Thyroid gland (tissue), 4 donors: ENCODE measurements at regions not wholly inside any gene's neighbourhood (a gene's known extent, or its start where the extent isn't known, plus 50 kb on each side); places are given as distances from the start of the nearest gene placed in this dataset.

Source experiments
- DNase-seq, 2 donors: peaks; one replicate each; pipeline ENCODE4 v3.0.0-alpha.2; 2019
- H3K27ac ChIP-seq, 3 donors: fragments of 200-600 bp; sonication (generic); 1 replicate in 2 of 3; 2 replicates in 1 of 3; pipeline ENCODE4 v1.5.1; 2016 to 2019; ENCODE audit warnings: mild to moderate bottlenecking in 1 of 3, moderate library complexity in 1 of 3
- H3K27me3 ChIP-seq: fragments of 200-600 bp; sonication (generic); one replicate; pipeline ENCODE4 v1.5.1; 2019
- H3K36me3 ChIP-seq, 2 donors: fragments of 200-600 bp; sonication (generic); one replicate each; pipeline ENCODE4 v1.5.1; 2016 to 2019
- H3K4me1 ChIP-seq, 2 donors: fragments of 200-600 bp; sonication (generic); one replicate each; pipeline ENCODE4 v1.5.1; 2017 to 2019
- H3K4me3 ChIP-seq, 3 donors: fragments of 200-600 bp; sonication (generic); replicated peaks in 1 of 3; 1 replicate in 2 of 3; 2 replicates in 1 of 3; pipeline ENCODE4 v1.5.1; 2016; ENCODE audit warnings: mild to moderate bottlenecking in 1 of 3
- H3K9me3 ChIP-seq: fragments of 200-600 bp; sonication (generic); one replicate; pipeline ENCODE4 v1.5.1; 2017
- POLR2A ChIP-seq, 2 donors: fragments of 450-650 bp; IDR thresholded peaks; one replicate each; pipeline ENCODE4 v1.6.1; 2017; ENCODE audit warnings: antibody characterized with exemption in 2 of 2, mild to moderate bottlenecking in 2 of 2, moderate library complexity in 1 of 2
- WGBS, 2 donors: methylation state at CpG; one replicate each; pipeline ENCODE4 v1.1.5; 2017; 5-methylcytosine and 5-hydroxymethylcytosine counted together
- intact Hi-C: fragments of 100-400 bp; cut with DNase I; formaldehyde crosslinking; loops from one replicate; pipeline ENCODE4 v1.15.1; 2023
- TF ChIP-seq, protein P1 (sequence below), 6 experiments: fragments of 200-600 bp in 3 of 6; fragments of 450-650 bp in 3 of 6; sonication (generic) in 3 of 6; IDR thresholded peaks; one replicate each; pipeline ENCODE4 v1.5.1; 2016 to 2019; ENCODE audit warnings: antibody characterized with exemption in 6 of 6, mild to moderate bottlenecking in 2 of 6, inconsistent platforms in 1 of 6, moderate library complexity in 1 of 6

DNA sequence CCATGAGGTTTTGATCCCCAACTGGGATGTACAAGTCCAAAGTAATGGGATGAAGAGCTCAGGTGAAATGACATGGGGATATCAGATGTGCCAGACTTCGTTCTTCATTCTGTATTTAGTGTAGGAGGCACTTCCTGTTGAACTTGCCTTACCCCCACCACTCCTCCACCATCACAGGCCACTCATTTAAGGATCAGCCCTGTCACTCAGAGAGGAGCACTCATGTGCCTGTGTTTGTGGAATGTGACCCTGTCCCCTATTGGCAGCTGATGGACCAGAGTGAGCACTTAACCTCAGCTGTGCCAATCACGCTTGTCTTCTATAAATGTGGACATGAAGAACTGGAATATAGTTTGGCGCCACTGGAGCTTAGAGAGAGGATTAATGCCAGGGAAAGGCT is 91.4 kb upstream of the CTTNBP2NL start:
- no peak for DNase-seq
- 55 to 60% methylated on average over 3 of the region's 3 CpGs for WGBS, 2 donors
- no peak overlapping the region for H3K4me3 ChIP-seq
- no peaks in the 10 kb centered on the region for H3K9me3 ChIP-seq
- H3K4me1 ChIP-seq = peaks cover 0 to 4% of the 10 kb centered on the region in 2 donors
- TF ChIP-seq, protein P1, sequence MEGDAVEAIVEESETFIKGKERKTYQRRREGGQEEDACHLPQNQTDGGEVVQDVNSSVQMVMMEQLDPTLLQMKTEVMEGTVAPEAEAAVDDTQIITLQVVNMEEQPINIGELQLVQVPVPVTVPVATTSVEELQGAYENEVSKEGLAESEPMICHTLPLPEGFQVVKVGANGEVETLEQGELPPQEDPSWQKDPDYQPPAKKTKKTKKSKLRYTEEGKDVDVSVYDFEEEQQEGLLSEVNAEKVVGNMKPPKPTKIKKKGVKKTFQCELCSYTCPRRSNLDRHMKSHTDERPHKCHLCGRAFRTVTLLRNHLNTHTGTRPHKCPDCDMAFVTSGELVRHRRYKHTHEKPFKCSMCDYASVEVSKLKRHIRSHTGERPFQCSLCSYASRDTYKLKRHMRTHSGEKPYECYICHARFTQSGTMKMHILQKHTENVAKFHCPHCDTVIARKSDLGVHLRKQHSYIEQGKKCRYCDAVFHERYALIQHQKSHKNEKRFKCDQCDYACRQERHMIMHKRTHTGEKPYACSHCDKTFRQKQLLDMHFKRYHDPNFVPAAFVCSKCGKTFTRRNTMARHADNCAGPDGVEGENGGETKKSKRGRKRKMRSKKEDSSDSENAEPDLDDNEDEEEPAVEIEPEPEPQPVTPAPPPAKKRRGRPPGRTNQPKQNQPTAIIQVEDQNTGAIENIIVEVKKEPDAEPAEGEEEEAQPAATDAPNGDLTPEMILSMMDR (IDR thresholded peaks at IDR 0.05) = no peak
- TF ChIP-seq POLR2A (IDR thresholded peaks at IDR 0.05) = no peak
- H3K27ac ChIP-seq = peak overlapping the region in 1 of 3 donors; percentile 22
- H3K27me3 ChIP-seq = no peaks in the 10 kb centered on the region
- H3K36me3 ChIP-seq = no peaks in the 10 kb centered on the region
- intact Hi-C loops = no loop called here

DNA sequence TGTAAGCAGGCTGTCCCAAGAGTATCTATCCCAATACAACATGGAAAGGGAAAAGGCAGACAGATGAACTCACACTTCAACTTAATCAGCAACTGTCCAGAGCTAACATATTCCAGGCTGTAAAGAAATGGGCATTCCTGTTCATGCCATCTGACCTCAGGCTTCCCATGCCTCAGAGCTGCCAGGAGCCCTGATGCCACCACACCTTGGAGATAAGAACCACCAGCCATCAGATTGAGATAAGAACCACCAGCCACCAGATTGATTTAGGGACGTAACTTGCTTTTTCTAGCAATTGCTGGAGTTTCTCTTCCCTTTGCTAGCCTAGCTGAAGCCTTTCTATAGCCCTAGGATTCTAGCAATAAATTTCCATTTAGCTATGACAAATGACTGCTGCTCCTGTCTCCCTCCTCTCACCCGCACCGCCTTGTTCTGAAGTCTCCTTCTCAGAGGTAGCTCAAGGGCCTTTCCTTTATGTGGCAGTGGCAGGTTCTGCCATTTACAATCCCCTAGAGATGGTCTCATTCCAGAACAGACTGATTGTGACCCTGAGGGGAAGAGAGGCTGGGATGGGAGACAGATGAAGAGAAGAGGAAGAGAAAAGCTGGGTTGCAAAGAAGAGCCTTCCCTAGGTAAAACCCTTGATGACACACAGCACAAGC is 88.0 kb upstream of the CTTNBP2NL start:
- TF ChIP-seq, protein P1 (IDR thresholded peaks at IDR 0.05) = no peak
- no peak for TF ChIP-seq POLR2A (IDR thresholded peaks at IDR 0.05)
- Histone ChIP-seq H3K4me1 (peaks cover 0 to 4% of the 10 kb centered on the region in 2 donors), H3K27me3 (no peaks in the 10 kb centered on the region), H3K4me3 (no peak overlapping the region), H3K9me3 (no peaks in the 10 kb centered on the region), H3K27ac (no peak overlapping the region), H3K36me3 (no peaks in the 10 kb centered on the region)
- WGBS, 2 donors = 71 to 81% methylated on average over 3 of the region's 3 CpGs
- intact Hi-C loops = no loop called here
- DNase-seq = no peak

DNA sequence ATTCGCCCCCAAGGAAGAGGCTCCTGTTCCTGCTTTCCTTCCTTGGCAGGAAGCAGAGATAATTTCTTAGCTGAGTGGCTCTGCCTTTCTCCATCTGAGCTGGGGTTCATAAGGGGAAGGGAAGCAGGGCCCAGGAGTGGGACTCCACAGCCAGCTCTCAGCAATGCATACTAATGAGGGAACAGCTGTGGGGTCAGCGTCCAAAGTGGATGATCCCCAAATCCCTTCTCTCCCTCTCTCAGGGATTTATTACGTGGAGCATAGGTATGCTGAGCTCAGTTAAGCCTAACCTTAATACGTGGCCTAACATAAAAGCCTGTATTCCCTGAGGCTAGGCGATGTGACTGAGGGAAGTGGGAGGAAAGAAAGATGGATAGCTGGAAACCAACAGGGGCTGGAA is 87.3 kb upstream of the CTTNBP2NL start:
- intact Hi-C loops = no loop called here
- H3K9me3 ChIP-seq = no peaks in the 10 kb centered on the region
- 77 to 84% methylated on average over 5 of the region's 5 CpGs for WGBS, 2 donors

DNA sequence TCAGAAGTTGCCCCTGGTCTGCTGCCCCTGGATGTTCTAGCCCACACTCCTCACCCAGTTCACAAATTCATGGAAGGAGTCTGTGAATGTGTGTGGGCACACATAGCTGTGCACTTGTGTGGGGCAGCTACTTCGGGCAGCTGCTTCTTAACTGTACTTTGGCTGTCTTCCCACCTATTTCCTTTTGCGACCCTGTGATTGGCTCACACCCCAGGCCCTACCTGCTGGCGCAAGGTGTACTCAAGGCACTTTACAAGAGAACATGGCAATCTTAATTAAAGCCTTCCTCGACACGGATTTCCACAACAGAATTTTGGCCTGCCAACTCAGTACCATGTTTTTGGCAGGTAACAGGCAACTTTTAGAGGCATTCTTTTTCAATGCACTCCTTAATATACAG is 86.5 kb upstream of the CTTNBP2NL start:
- TF ChIP-seq, protein P1 (IDR thresholded peaks at IDR 0.05) = no peak
- no peak for TF ChIP-seq POLR2A (IDR thresholded peaks at IDR 0.05)
- no peak for DNase-seq
- intact Hi-C loops = no loop called here

More for the DNA sequence above, 87.3 kb upstream of the CTTNBP2NL start:
- H3K4me1 ChIP-seq = peaks cover 0 to 4% of the 10 kb centered on the region in 2 donors
- H3K4me3 ChIP-seq = no peak overlapping the region
- H3K27me3 ChIP-seq = no peaks in the 10 kb centered on the region
- no peaks in the 10 kb centered on the region for H3K36me3 ChIP-seq
- DNase-seq = no peak
- TF ChIP-seq, protein P1 (IDR thresholded peaks at IDR 0.05) = no peak
- TF ChIP-seq POLR2A (IDR thresholded peaks at IDR 0.05) = no peak
- no peak overlapping the region for H3K27ac ChIP-seq

DNA sequence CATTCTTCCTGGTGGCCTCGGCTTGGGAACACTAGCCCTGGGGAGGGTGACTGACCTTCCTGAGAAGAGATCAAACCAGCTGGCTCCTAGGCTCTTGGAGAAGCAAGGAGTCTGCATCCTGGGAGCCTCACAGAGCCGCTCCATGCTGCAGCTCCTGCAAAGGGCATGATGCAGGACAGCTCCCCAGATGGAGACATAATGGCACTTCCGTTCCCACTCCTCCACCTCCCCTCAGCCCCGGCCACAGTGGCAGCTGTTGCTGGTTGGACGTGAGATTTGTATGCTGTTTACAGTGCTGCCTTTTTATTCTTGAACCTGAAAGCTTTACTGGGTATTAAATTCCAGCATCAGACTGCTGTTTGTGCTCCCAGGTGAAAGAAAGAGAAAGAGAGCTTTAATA is 83.7 kb upstream of the CTTNBP2NL start:
- Histone ChIP-seq H3K27ac (no peak overlapping the region), H3K27me3 (no peaks in the 10 kb centered on the region), H3K4me3 (no peak overlapping the region), H3K9me3 (no peaks in the 10 kb centered on the region), H3K4me1 (peaks cover 0 to 7% of the 10 kb centered on the region in 2 donors), H3K36me3 (no peaks in the 10 kb centered on the region)
- 48 to 62% methylated on average over 5 of the region's 5 CpGs for WGBS, 2 donors
- intact Hi-C loops = no loop called here
- no peak for TF ChIP-seq POLR2A (IDR thresholded peaks at IDR 0.05)
- TF ChIP-seq, protein P1 (IDR thresholded peaks at IDR 0.05) = no peak
- DNase-seq = no peak

More for the DNA sequence above, 86.5 kb upstream of the CTTNBP2NL start:
- Histone ChIP-seq H3K9me3 (no peaks in the 10 kb centered on the region), H3K4me3 (no peak overlapping the region), H3K36me3 (no peaks in the 10 kb centered on the region), H3K27me3 (no peaks in the 10 kb centered on the region), H3K27ac (no peak overlapping the region), H3K4me1 (no peaks in the 10 kb centered on the region)
- 48 to 69% methylated on average over 5 of the region's 5 CpGs for WGBS, 2 donors
